Erythroblast (primary cell): ENCODE measurements at regions not wholly inside any gene's neighbourhood (a gene's known extent, or its start where the extent isn't known, plus 50 kb on each side); places are given as distances from the start of the nearest gene placed in this dataset.

Experiments used
- GATA1 ChIP-seq: IDR thresholded peaks from 2 replicates; pipeline ENCODE4 v1.6.1; 2011; ENCODE audit warnings: low read depth, mild to moderate bottlenecking, control low read depth, low read length, moderate library complexity
- POLR2A ChIP-seq: IDR thresholded peaks from 2 replicates; pipeline ENCODE4 v1.6.1; 2011; ENCODE audit warnings: mild to moderate bottlenecking, low read length

GRCh38 chr13:24563087-24563486 is 50.5 kb upstream of the PARP4 start:
- no peak for TF ChIP-seq POLR2A
- no peak for TF ChIP-seq GATA1
